Brain microvascular endothelial cell (primary cell): ENCODE measurements at regions not wholly inside any gene's neighbourhood (a gene's known extent, or its start where the extent isn't known, plus 50 kb on each side); places are given as distances from the start of the nearest gene placed in this dataset.

ENCODE experiments used
- DNase-seq: peaks from one replicate; pipeline ENCODE4 v3.0.0-alpha.2; 2020
- H3K27ac ChIP-seq: fragments of 250-450 bp; sonication (Bioruptor Pico); 2 replicates; pipeline ENCODE4 v1.5.1; 2020; ENCODE audit warnings: mild to moderate bottlenecking, moderate library complexity
- H3K27me3 ChIP-seq: fragments of 250-450 bp; sonication (Bioruptor Pico); replicated peaks from 2 replicates; pipeline ENCODE4 v1.5.1; 2020; ENCODE audit warnings: mild to moderate bottlenecking
- H3K36me3 ChIP-seq: fragments of 250-450 bp; sonication (Bioruptor Pico); replicated peaks from 2 replicates; pipeline ENCODE4 v1.5.1; 2020; ENCODE audit warnings: mild to moderate bottlenecking
- H3K4me3 ChIP-seq: 2 replicates; pipeline ENCODE4 v1.5.1; 2011; ENCODE audit warnings: low read depth, mild to moderate bottlenecking, control low read depth, low read length, moderate library complexity
- CTCF ChIP-seq: IDR thresholded peaks from 2 replicates; pipeline ENCODE4 v1.5.1; 2011; ENCODE audit warnings: low read depth, mild to moderate bottlenecking, moderate library complexity, low read length, control low read depth, inconsistent platforms; ENCODE audit errors: missing control alignments
- in situ Hi-C: cut with HindIII; loops from 2 replicates; pipeline ENCODE4 v1.10.0; 2017; ENCODE audit warnings: low sequenced_read_pairs, low pct_ligation_motif_present

DNA sequence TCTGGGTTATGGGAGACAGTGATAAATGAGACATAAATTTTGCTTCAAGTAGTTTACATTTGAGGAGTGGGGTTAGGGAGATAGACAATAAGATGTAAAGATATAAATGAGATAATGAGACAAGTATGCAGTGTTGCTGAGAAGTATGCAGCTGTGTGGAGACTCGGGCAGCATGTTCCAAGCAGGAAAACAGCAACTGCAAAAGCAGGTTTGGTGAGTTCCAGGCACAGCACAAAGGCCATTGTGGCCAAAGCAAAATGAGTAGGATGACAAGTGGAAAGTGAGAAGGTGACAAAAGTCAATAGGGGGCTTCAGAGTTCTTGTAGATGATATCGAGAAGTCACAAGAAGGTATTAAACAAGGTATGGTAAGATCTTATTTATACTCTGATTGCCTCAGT, 259.1 kb upstream of the PEX5L start:
- H3K36me3 ChIP-seq: no peaks in the 10 kb centered on the region
- H3K4me3 ChIP-seq: no peak overlapping the region
- in situ Hi-C loops: no loop called here
- DNase-seq: no peak
- H3K27ac ChIP-seq: no peak overlapping the region
- no peak for TF ChIP-seq CTCF
- no peaks in the 10 kb centered on the region for H3K27me3 ChIP-seq

DNA sequence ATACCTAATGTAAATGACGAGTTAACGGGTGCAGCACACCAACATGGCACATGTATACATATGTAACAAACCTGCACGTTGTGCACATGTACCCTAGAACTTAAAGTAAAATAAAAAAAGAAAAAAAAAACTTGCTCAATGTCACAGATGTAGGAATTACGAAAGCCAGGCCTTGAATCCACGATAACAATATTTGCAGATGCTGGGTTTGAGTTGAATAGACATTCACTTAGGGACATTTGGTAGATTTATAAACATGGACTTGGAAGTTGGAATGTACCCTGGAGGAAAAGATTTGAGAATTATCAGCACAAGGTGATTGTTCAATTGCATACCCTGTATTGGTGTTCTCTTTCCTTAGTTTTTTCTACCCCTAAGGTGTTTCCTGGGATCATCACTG, 260.2 kb upstream of the PEX5L start:
- H3K27me3 ChIP-seq: no peaks in the 10 kb centered on the region
- DNase-seq: no peak
- H3K36me3 ChIP-seq: no peaks in the 10 kb centered on the region
- H3K4me3 ChIP-seq: no peak overlapping the region
- TF ChIP-seq CTCF: no peak
- no peak overlapping the region for H3K27ac ChIP-seq
- in situ Hi-C loops: no loop called here

DNA sequence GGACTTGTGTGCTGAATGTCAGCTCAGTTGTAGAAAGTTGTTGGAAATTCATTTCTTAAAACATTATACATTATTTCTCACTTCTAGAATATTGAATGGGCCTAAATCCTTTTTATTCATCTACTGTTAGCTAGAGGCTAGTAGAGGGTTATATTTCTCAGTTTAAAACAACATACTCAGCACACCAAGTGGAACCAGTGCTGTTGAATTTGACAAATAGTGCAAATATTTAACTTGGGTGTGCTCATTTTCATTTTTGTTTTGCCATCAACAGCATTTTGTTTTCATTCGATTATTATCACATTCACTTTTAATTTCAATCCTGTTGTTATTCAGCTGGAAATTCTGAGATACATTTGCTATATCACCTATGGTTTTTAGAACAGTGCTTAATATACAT, 269.4 kb upstream of the PEX5L start:
- no peak for DNase-seq
- in situ Hi-C loops: no loop called here
- H3K27ac ChIP-seq: no peak overlapping the region
- no peaks in the 10 kb centered on the region for H3K27me3 ChIP-seq
- H3K4me3 ChIP-seq: no peak overlapping the region
- no peak for TF ChIP-seq CTCF
- no peaks in the 10 kb centered on the region for H3K36me3 ChIP-seq

GRCh38 chr3:180306691-180307090, 270.0 kb upstream of the PEX5L start:
- DNase-seq: no peak
- no peak for TF ChIP-seq CTCF
- Histone ChIP-seq H3K36me3 (no peaks in the 10 kb centered on the region), H3K27me3 (no peaks in the 10 kb centered on the region), H3K4me3 (no peak overlapping the region), H3K27ac (no peak overlapping the region)
- in situ Hi-C loops: no loop called here

DNA sequence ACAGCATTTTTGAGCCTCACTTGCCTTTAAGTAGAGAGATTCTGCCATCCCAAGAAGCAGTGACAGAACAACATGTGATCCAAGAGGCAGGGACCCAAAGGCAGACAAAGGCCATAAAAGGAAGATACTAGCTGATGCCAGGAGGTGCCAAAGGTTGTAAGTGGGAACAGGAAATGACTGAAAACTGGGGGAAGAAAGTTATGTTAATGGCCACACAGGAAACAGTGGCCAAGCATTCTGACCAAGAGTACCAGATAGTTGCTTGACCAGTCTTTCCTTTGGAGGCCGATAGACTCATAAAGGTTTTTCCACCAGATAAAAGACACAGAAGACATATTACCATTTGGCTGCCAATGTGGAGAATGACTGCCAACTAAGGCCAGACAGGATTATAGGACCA, 274.5 kb upstream of the PEX5L start:
- no peak overlapping the region for H3K4me3 ChIP-seq
- in situ Hi-C loops: no loop called here
- no peaks in the 10 kb centered on the region for H3K36me3 ChIP-seq
- no peak for TF ChIP-seq CTCF
- no peaks in the 10 kb centered on the region for H3K27me3 ChIP-seq
- H3K27ac ChIP-seq: no peak overlapping the region
- no peak for DNase-seq

GRCh38 chr3:180316321-180316720, 279.6 kb upstream of the PEX5L start:
- no peaks in the 10 kb centered on the region for H3K27me3 ChIP-seq
- no peak for TF ChIP-seq CTCF
- in situ Hi-C loops: no loop called here
- H3K36me3 ChIP-seq: no peaks in the 10 kb centered on the region
- no peak overlapping the region for H3K27ac ChIP-seq
- H3K4me3 ChIP-seq: no peak overlapping the region
- DNase-seq: no peak
